Heart left ventricle (tissue), 16 donors: ENCODE measurements at regions not wholly inside any gene's neighbourhood (a gene's known extent, or its start where the extent isn't known, plus 50 kb on each side); places are given as distances from the start of the nearest gene placed in this dataset.

ENCODE experiments used
- ATAC-seq, 4 donors: fragments of 200-7000 bp; cut with Tn5 transposase; one replicate each; pipeline ENCODE4 v1.9.1; 2020 to 2022; ENCODE audit warnings: moderate library complexity in 4 of 4, mild to moderate bottlenecking in 3 of 4, moderate number of reproducible peaks in 1 of 4
- DNase-seq, 5 donors: peaks; one replicate each; pipeline ENCODE4 v3.0.0-alpha.2; 2020
- H3K27ac ChIP-seq, 12 donors: fragments of 200-600 bp; sonication (generic) in 4 of 12; one replicate each; pipeline versions ENCODE4 v1.5.0 to v1.8.0; 2016 to 2022; ENCODE audit warnings: mild to moderate bottlenecking in 2 of 12
- H3K27me3 ChIP-seq, 9 donors: fragments of 200-600 bp; sonication (generic) in 2 of 9; one replicate each; pipeline versions ENCODE4 v1.5.1 to v1.8.0; 2016 to 2022; ENCODE audit warnings: mild to moderate bottlenecking in 3 of 9
- H3K36me3 ChIP-seq, 9 donors: fragments of 200-600 bp; sonication (generic) in 2 of 9; one replicate each; pipeline versions ENCODE4 v1.5.0 to v1.8.0; 2018 to 2022; ENCODE audit warnings: mild to moderate bottlenecking in 2 of 9
- H3K4me1 ChIP-seq, 12 donors: fragments of 200-600 bp; sonication (generic) in 4 of 12; one replicate each; pipeline versions ENCODE4 v1.5.0 to v1.8.0; 2016 to 2022; ENCODE audit warnings: mild to moderate bottlenecking in 3 of 12
- H3K4me3 ChIP-seq, 12 donors: fragments of 200-600 bp; sonication (generic) in 4 of 12; one replicate each; pipeline versions ENCODE4 v1.5.0 to v1.8.0; 2017 to 2022; ENCODE audit warnings: mild to moderate bottlenecking in 9 of 12, moderate library complexity in 4 of 12
- H3K9me3 ChIP-seq, 12 donors: fragments of 200-600 bp; sonication (generic) in 4 of 12; one replicate each; pipeline versions ENCODE4 v1.5.0 to v1.8.0; 2016 to 2022; ENCODE audit warnings: mild to moderate bottlenecking in 1 of 12
- POLR2A ChIP-seq, 2 donors: fragments of 450-650 bp; IDR thresholded peaks; one replicate each; pipeline ENCODE4 v1.6.1; 2017; ENCODE audit warnings: antibody characterized with exemption in 2 of 2, mild to moderate bottlenecking in 2 of 2, moderate library complexity in 2 of 2
- WGBS, 4 donors: extraction: QIAGEN DNeasy Blood & Tissue Kit in 2 of 4; methylation state at CpG; one replicate each; pipeline versions ENCODE4 v1.1.5 to v1.1.7; 2013 to 2018; 5-methylcytosine and 5-hydroxymethylcytosine counted together
- intact Hi-C, 10 donors: fragments of 100-400 bp; cut with DNase I; formaldehyde crosslinking; loops; one replicate each; pipeline versions ENCODE4 v1.11.1 to v1.14.2; 2022
- TF ChIP-seq, protein P1 (sequence below), 12 donors: fragments of 200-600 bp; sonication (generic) in 4 of 12; IDR thresholded peaks; one replicate each; pipeline versions ENCODE4 v1.5.0 to v1.8.0; 2018 to 2022; ENCODE audit warnings: antibody characterized with exemption in 12 of 12, mild to moderate bottlenecking in 5 of 12
- donor health status: ischemic (EF 13 %, LVEDD 7.1; RV severe dilation, severe dysfunction).
- donor health status: healthy with polysubstance abuse.
- donor health status: DM: no; HTN: yes; CAD: no.
- donor health status: DM: no; HTN: no; CAD: no.
- donor health status: ischemic (EF 25% LVEDD 6.9; RV normal size, moderate dysfunction).
- donor health status: ischemic (EF 25% LVEDD 5.7; RV mildly dilated, moderate dysfunction).
- donor health status: healthy.
- donor health status: DM: yes; HTN: yes; CAD: no.
- donor health status: ischemic (EF 35%, LVEDD 5.7; RV mildly dilated, moderate dysfunction).
- donor health status: nonischemic (EF 11% LVEDD 7.7; RV severe dilation, severe dysfunction).
- donor health status: DM: yes; HTN: yes; CAD: no.
- donor health status: PGD.
- donor health status: ischemic (EF 29% LVEDD 5.4; RV normal size, mild dysfunction).
- donor health status: nonischemic (EF 23%, LVEDD 6.1; RV moderate dilation, normal function).

DNA sequence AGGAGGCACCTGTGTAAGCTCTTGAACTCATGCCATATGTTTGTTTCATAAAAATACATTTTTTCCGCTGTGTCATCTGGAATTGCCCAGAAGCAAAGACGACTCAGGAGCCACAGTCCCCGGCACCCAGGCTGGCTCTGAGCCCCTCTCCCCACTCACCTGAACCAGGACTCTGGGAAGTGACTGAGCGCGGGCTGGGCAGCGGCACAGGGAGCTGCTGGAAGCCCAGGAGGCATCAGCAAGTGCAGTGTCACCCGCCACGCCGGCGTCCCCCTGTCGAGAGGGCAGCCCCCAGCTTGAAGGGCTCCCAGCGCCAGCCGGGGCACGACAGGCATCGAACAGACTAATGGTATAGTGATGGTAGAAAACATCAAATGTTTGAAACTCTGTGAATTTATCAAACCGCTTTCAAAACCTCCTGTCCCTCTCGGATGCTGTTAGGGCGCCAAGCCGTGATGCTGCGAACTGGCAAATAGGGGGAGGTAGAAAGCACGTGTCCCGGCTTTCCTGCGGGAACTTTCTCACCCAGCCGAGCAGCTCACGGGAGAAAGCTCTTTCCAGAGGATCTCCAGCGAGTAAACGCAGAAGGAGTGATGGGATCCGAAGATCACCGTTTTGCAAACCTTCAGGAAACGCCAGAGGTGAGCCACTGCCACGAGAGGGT lies 57.8 kb upstream of the COL18A1 start:
- TF ChIP-seq, protein P1, sequence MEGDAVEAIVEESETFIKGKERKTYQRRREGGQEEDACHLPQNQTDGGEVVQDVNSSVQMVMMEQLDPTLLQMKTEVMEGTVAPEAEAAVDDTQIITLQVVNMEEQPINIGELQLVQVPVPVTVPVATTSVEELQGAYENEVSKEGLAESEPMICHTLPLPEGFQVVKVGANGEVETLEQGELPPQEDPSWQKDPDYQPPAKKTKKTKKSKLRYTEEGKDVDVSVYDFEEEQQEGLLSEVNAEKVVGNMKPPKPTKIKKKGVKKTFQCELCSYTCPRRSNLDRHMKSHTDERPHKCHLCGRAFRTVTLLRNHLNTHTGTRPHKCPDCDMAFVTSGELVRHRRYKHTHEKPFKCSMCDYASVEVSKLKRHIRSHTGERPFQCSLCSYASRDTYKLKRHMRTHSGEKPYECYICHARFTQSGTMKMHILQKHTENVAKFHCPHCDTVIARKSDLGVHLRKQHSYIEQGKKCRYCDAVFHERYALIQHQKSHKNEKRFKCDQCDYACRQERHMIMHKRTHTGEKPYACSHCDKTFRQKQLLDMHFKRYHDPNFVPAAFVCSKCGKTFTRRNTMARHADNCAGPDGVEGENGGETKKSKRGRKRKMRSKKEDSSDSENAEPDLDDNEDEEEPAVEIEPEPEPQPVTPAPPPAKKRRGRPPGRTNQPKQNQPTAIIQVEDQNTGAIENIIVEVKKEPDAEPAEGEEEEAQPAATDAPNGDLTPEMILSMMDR (IDR thresholded peaks at IDR 0.05) = no peak
- TF ChIP-seq POLR2A (IDR thresholded peaks at IDR 0.05) = no peak
- Histone ChIP-seq H3K9me3 (no peaks in the 10 kb centered on the region), H3K4me3 (no peak overlapping the region), H3K36me3 (no peaks in the 10 kb centered on the region), H3K27me3 (no peaks in the 10 kb centered on the region), H3K27ac (peak overlapping the region in 2 of 12 donors; percentile 49 to 67), H3K4me1 (peaks cover 6 to 47% (median 30%) of the 10 kb centered on the region in 12 donors)
- ATAC-seq = no peak
- WGBS, 4 donors = 73 to 81% (median 76%) methylated on average over 31 of the region's 31 CpGs
- intact Hi-C loops = no loop called here
- peak in 2 of 5 donors; percentile 20 to 59 for DNase-seq

DNA sequence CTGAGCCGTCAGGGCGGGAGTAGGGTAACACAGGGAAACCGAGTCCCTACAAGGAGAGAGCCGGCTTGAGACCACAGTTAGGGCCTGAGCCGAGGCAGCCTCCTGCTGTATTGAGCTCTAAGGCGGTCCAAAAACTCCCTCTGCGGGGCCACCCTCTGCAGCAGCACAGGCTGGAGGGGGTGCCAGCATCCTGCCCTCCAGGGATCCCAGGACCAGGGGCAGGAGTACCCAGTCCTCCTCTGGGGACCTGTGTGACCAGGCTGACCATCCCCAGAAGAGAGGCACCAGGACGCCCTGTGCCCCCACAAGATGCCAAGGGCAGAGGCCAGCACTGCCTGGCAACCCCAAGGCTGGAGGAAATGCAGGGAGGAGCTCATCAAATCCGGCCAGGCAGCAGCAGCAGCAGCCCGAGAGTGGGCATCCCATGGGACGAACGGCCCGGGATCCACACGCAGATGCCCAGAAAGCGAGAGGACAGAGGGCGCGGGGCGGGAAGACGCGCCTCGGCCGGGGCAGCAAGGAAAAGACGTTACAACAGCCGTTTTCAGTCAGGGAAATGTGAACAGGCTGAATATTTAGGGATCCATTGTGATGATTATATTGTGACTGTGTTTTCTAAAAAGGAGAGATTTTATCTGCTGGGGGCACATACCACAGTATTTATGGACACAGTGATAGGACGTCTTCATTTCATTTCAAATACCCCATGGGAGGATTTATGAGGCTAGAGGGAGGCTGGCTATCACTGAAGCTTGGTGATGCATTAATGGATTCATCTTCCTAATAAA lies 57.1 kb upstream of the COL18A1 start:
- DNase-seq (peak in 2 of 5 donors; percentile 34 to 60), ATAC-seq (no peak)
- intact Hi-C loops = no loop called here
- H3K27me3 ChIP-seq = no peaks in the 10 kb centered on the region
- peak overlapping the region in 6 of 12 donors; percentile 45 to 71 (median 63) for H3K27ac ChIP-seq
- no peaks in the 10 kb centered on the region for H3K36me3 ChIP-seq
- H3K4me3 ChIP-seq = no peak overlapping the region
- WGBS, 4 donors = 63 to 78% (median 73%) methylated on average over 25 of the region's 25 CpGs
- H3K9me3 ChIP-seq = no peaks in the 10 kb centered on the region
- H3K4me1 ChIP-seq = peaks cover 6 to 52% (median 33%) of the 10 kb centered on the region in 12 donors
- TF ChIP-seq, protein P1 (IDR thresholded peaks at IDR 0.05) = no peak
- TF ChIP-seq POLR2A (IDR thresholded peaks at IDR 0.05) = no peak

DNA sequence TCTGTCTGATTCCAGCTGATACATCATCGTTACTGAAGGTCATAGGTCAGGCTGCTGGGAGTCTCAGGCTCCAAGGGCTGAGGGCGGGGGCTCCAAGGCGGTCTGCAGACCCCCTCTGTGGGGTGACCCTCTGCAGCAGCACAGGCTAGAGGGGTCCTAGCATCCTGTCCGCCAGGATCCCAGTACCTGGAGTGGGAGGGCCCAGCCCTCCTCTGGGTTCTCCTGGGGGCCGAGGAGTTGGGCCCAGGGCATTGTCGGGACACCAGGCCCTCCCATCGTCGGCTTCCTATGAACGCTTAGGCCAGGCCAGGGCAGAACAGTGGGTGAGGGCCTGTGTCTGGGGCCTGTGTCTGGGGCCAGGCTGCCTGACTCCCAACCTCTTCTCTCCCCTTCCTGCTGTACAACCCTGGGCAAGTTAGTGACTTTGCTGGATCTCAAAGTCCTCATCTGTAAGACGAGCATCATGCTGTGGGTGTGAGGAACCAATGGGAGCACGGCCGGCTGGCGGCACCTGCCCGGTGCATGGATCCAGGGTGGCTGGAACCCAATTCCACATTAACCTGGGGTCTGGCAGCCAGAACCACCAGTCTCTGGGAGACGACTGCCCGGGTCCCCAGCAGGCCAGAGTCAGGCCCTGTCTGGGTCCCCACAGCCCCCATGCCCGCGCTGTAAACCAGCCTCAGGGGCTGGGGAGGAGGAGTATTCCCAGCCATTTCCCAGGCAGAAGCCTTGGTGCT lies 56.2 kb upstream of the COL18A1 start:
- no peaks in the 10 kb centered on the region for H3K9me3 ChIP-seq
- DNase-seq = peak in 2 of 5 donors; percentile 23 to 47
- intact Hi-C loops = no loop called here
- TF ChIP-seq POLR2A (IDR thresholded peaks at IDR 0.05) = no peak
- TF ChIP-seq, protein P1 (IDR thresholded peaks at IDR 0.05) = no peak
- H3K4me1 ChIP-seq = peaks cover 6 to 57% (median 34%) of the 10 kb centered on the region in 12 donors
- no peak for ATAC-seq
- no peaks in the 10 kb centered on the region for H3K36me3 ChIP-seq
- no peak overlapping the region for H3K4me3 ChIP-seq
- WGBS, 4 donors = 89 to 95% (median 91%) methylated on average over 13 to 18 of the region's 18 CpGs
- peak overlapping the region in 9 of 12 donors; percentile 27 to 71 (median 63) for H3K27ac ChIP-seq
- H3K27me3 ChIP-seq = no peaks in the 10 kb centered on the region
